Effector memory CD4-positive, alpha-beta T cell (primary cell): ENCODE measurements at regions not wholly inside any gene's neighbourhood (a gene's known extent, or its start where the extent isn't known, plus 50 kb on each side); places are given as distances from the start of the nearest gene placed in this dataset.
"Not testable (repeated sequence)": the region's sequence is repeated elsewhere in the genome, so short reads cannot be mapped to it uniquely, and the experiment has no call there.

ENCODE experiments used
- DNase-seq, 3 donors: peaks; one replicate each; pipeline ENCODE4 v3.0.0-alpha.2; 2020
- H3K27ac ChIP-seq: 2 replicates; pipeline ENCODE4 v1.7.0; 2013; ENCODE audit warnings: mild to moderate bottlenecking, low read length, moderate library complexity; ENCODE audit not compliant: insufficient read depth, poor library complexity, severe bottlenecking
- H3K27me3 ChIP-seq: replicated peaks from 2 replicates; pipeline ENCODE4 v1.7.0; 2013; ENCODE audit warnings: mild to moderate bottlenecking, low read length; ENCODE audit not compliant: insufficient read depth, control insufficient read depth, poor library complexity, severe bottlenecking
- H3K36me3 ChIP-seq: 2 replicates; pipeline ENCODE4 v1.7.0; 2013; ENCODE audit warnings: mild to moderate bottlenecking, low read length, moderate library complexity; ENCODE audit not compliant: control insufficient read depth, insufficient read depth
- H3K4me1 ChIP-seq: 2 replicates; pipeline ENCODE4 v1.7.0; 2013; ENCODE audit warnings: low read length, mild to moderate bottlenecking; ENCODE audit not compliant: control insufficient read depth, insufficient read depth, poor library complexity, severe bottlenecking
- H3K4me3 ChIP-seq: 2 replicates; pipeline ENCODE4 v1.7.0; 2013; ENCODE audit warnings: low read length, low read depth, mild to moderate bottlenecking; ENCODE audit not compliant: insufficient read depth, poor library complexity, severe bottlenecking
- H3K9me3 ChIP-seq: 2 replicates; pipeline ENCODE4 v1.7.0; 2013; ENCODE audit warnings: mild to moderate bottlenecking, low read length, moderate library complexity; ENCODE audit not compliant: control insufficient read depth

- Histone ChIP-seq H3K9me3 (no peaks in the 10 kb centered on the region), H3K27me3 (no peaks in the 10 kb centered on the region)
- no peak for DNase-seq
These were observed 88.3 kb upstream of the PRDM9 start for GRCh38 chr5:23419115-23419514.

DNA sequence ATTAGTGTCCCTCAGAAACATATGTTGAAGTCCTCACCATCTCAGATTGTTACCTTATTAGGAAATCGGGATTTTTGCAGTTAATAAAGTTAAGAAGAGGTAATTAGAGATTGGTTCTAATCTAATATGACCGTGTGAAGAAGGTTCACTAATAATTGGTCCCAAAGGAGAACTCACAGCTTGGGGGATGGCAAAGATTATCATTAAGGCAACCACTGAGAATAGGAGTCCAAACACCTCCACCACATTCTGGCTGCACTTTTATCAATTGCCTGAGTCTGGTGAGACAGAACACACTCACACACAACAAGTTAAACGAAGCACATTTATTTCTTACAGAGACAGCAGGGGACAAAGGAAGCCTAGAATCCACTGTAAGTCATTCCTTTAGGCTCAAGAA, 94.9 kb upstream of the PRDM9 start:
- Histone ChIP-seq H3K27ac (no peak overlapping the region), H3K27me3 (no peaks in the 10 kb centered on the region), H3K4me3 (no peak overlapping the region), H3K36me3 (no peaks in the 10 kb centered on the region), H3K9me3 (no peaks in the 10 kb centered on the region), H3K4me1 (no peaks in the 10 kb centered on the region)
- no peak for DNase-seq

More at GRCh38 chr5:23419115-23419514, 88.3 kb upstream of the PRDM9 start:
- H3K4me1 ChIP-seq = no peaks in the 10 kb centered on the region
- no peak overlapping the region for H3K27ac ChIP-seq
- no peak overlapping the region for H3K4me3 ChIP-seq
- H3K36me3 ChIP-seq = no peaks in the 10 kb centered on the region

GRCh38 chr5:23411994-23412393, 95.4 kb upstream of the PRDM9 start:
- H3K9me3 ChIP-seq = no peaks in the 10 kb centered on the region
- no peaks in the 10 kb centered on the region for H3K27me3 ChIP-seq
- H3K4me3 ChIP-seq = no peak overlapping the region
- no peak overlapping the region for H3K27ac ChIP-seq
- no peaks in the 10 kb centered on the region for H3K36me3 ChIP-seq
- no peak for DNase-seq
- no peaks in the 10 kb centered on the region for H3K4me1 ChIP-seq

DNA sequence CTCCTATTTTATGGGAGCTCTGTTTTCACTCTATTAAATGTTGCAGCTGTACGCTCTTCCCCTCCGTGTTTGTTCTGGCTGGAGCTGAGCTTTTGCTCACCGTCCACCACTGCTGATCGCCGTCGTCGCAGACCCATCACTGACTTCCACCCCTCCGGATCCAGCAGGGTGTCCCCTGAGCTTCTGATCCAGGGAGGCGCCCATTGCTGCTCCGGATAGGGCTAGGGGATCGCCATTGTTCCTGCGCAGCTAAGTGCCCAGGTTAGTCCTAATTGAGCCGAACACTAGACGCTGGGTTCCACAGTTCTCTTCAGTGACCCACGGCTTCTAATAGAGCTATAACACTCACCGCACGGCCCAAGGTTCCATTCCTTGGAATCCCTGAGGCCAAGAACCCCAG, 96.2 kb upstream of the PRDM9 start:
- H3K27ac ChIP-seq = no peak overlapping the region
- H3K9me3 ChIP-seq = no peaks in the 10 kb centered on the region
- no peaks in the 10 kb centered on the region for H3K4me1 ChIP-seq
- no peaks in the 10 kb centered on the region for H3K36me3 ChIP-seq
- H3K4me3 ChIP-seq = no peak overlapping the region
- DNase-seq = no peak
- no peaks in the 10 kb centered on the region for H3K27me3 ChIP-seq

DNA sequence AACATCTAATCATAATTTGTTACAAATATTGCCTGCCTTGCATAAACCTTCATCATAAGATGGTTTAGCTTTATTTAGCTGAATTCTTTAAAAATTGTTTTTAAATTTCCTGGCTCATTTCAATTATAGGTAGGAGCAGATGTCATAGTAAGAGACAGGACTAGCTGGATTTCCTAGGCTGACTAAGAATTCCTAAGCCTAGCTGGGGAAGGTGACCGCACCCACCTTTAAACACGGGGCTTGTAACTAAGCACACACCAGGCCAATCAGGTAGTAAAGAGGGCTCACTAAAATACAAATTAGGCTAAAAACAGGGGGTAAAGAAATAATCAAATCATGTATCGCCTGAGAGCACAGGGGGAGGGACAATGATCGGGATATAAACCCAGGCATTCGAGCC, 96.6 kb upstream of the PRDM9 start:
- H3K36me3 ChIP-seq, DNase-seq, H3K9me3 ChIP-seq, H3K27ac ChIP-seq, H3K4me3 ChIP-seq, H3K27me3 ChIP-seq, H3K4me1 ChIP-seq: not testable (repeated sequence)

DNA sequence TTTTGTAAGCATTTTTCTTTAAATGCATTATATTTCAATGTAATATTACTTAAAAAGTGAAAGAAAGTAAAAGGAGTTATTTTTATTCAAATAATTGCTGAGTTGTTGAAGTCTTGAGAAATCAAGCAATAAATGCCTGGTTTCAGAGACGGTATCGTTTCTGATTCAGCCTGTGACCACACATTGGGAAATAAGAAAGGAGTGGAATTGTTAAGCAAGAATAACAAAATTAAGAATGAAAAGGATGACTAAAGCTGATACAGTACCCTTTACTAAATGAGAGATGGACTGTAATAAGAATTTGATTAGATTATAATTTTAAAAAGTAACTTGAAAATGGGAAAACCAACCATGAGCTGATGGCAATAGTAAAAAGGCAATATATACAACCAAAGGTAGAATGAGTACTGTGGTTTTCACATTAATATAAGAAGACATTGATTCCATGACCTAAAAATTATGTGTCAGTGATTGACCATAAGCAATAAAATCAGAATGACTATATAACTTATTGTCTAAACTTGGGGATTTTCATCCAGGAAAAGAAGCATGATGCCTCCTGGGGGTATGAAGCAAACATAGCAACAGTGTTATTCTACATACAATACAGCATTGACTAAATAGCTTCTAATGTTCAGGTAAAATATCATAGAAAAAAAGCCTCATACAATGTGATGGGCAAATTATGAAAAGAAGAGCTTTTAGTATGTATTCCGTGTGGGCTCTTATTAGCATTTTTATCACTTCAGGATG, 101.9 kb upstream of the PRDM9 start:
- Histone ChIP-seq H3K4me1 (no peaks in the 10 kb centered on the region), H3K9me3 (no peaks in the 10 kb centered on the region), H3K4me3 (no peak overlapping the region), H3K27ac (no peak overlapping the region), H3K36me3 (no peaks in the 10 kb centered on the region), H3K27me3 (no peaks in the 10 kb centered on the region)
- DNase-seq = no peak

DNA sequence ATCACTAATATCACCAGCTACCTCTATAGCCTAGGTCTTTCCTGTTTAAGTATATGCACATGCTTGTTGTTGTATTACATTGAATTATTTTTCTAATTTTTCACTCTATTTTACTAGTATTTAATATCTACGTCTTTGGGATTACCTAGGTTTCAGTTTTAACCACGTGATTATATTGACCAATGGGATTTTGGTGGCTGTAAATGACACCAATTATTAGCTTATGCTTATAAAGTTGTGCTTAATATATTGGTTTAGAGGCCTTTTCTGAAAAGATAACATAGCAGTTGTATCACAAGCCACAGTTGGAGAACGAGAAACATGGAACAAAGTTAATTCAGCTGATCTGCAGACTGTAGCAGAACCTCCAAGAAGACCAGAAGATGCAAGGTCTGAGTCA, 104.8 kb upstream of the PRDM9 start:
- DNase-seq = no peak
- no peaks in the 10 kb centered on the region for H3K36me3 ChIP-seq
- H3K27me3 ChIP-seq = no peaks in the 10 kb centered on the region
- no peak overlapping the region for H3K27ac ChIP-seq
- no peak overlapping the region for H3K4me3 ChIP-seq
- H3K4me1 ChIP-seq = no peaks in the 10 kb centered on the region
- H3K9me3 ChIP-seq = no peaks in the 10 kb centered on the region

DNA sequence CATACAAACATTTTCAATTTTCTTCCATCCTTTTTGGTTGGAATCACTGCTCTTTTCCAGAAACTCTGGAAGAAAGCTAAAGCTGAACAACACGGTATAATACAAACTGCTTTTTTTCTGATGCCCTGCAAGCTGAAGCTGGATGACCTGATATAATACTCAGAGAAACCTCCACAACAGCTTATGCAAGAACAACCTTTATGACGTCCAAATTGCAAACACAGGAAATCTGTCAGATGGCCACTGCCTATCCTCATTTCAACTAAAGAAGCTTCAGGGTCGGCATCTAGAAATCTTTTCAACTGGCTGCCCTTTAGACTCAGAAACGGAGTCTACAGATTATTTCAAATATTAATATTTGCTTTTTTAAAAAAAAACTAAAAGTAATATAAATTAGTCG, 106.5 kb upstream of the PRDM9 start:
- Histone ChIP-seq H3K27ac (no peak overlapping the region), H3K27me3 (no peaks in the 10 kb centered on the region), H3K9me3 (no peaks in the 10 kb centered on the region), H3K4me3 (no peak overlapping the region), H3K36me3 (no peaks in the 10 kb centered on the region), H3K4me1 (no peaks in the 10 kb centered on the region)
- DNase-seq = no peak

DNA sequence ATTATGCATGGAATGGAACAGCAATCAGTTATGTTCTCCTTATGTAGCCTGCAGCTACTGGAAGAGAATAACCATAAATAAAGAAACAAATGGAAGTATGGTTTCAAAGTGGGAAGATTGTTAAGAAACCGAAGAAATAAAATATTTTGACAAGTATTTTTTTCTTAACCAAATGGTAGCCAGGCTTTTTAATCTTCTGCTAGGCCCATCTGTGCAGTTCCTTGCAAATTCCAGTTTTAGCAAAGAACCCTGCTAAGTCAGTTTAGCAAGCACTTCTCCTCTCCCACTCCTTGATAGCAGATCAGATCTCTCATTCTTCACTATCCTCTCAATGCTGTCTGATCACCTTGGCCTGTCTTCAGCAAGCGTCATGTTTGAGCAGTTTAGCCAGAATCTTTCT, 111.1 kb upstream of the PRDM9 start:
- Histone ChIP-seq H3K27ac (no peak overlapping the region), H3K4me3 (no peak overlapping the region), H3K36me3 (no peaks in the 10 kb centered on the region), H3K4me1 (no peaks in the 10 kb centered on the region), H3K27me3 (no peaks in the 10 kb centered on the region), H3K9me3 (no peaks in the 10 kb centered on the region)
- DNase-seq = no peak

- H3K4me3 ChIP-seq = no peak overlapping the region
- no peaks in the 10 kb centered on the region for H3K4me1 ChIP-seq
- no peaks in the 10 kb centered on the region for H3K27me3 ChIP-seq
- H3K9me3 ChIP-seq = no peaks in the 10 kb centered on the region
- H3K36me3 ChIP-seq = no peaks in the 10 kb centered on the region
- DNase-seq = no peak
- no peak overlapping the region for H3K27ac ChIP-seq
These were observed 117.9 kb upstream of the PRDM9 start for GRCh38 chr5:23389291-23390101.
